Right lung (tissue), 2 donors: ENCODE measurements at regions not wholly inside any gene's neighbourhood (a gene's known extent, or its start where the extent isn't known, plus 50 kb on each side); places are given as distances from the start of the nearest gene placed in this dataset.
"Not testable (repeated sequence)": the region's sequence is repeated elsewhere in the genome, so short reads cannot be mapped to it uniquely, and the experiment has no call there.

Experiments
- DNase-seq, 2 donors: peaks; one replicate each; pipeline ENCODE4 v3.0.0-alpha.2; 2013

DNA sequence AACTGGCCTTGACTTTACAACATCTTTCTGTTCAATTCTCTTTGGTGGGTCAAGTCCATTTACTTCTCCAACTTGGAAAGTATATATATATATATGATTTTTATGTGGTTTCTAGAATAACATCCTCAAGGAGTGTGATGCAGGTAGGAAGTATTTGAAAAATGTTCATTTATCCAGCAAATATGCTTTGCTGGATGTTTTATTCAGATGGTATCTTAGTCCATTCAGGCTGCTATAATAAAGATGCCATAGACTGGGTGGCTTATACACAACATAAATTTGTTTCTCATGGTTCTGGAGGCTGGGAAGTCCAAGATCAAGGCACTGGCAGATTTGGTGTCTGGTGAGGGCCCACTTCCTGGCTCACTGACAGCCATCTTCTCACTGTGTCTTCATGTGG, 168.7 kb upstream of the RASGRP1 start:
- DNase-seq = no peak

- no peak for DNase-seq
Observed at GRCh38 chr15:38740206-38740605, 175.6 kb upstream of the RASGRP1 start.

GRCh38 chr15:38743147-38743546, 178.5 kb upstream of the RASGRP1 start:
- DNase-seq = no peak

DNA sequence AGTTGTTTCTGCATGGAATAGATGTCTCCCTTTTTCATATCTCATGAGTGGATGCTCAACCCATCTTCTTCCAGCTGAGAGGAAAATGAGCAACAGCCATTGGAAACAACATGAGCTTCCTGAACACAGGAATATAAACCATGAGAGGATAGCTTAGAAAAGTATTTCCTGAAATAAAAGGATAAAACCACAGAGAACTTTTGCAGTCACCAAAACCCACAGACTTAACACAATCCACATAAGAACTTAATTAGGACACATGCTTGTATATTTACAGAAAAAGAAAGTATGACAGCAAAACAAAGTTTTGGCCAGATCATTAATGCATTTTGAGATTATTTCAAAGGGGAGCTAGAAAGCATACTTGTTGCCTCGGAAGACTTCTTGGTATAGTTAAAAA, 180.5 kb upstream of the RASGRP1 start:
- DNase-seq = no peak

DNA sequence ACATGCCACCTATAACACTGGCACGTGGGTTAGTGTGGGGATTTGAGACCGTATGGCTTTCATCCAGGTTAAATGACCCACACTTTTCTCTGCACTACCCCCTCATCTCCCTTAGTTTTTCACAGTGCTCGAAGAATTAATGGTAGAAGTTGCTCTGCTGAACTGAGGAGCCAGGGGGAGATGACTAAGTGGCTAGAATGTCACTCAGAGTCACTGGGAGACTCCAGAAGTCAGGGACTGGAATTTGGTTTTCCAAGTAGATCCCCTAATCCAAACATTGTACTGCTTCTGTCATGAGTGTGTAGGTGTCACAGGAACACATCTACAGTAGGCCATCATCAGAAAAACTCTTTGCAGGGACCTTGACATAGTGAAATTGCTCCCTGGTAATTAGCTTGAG, 181.0 kb upstream of the RASGRP1 start:
- DNase-seq = no peak

- DNase-seq = no peak
Observed at GRCh38 chr15:38746211-38746610, 181.6 kb upstream of the RASGRP1 start.

DNA sequence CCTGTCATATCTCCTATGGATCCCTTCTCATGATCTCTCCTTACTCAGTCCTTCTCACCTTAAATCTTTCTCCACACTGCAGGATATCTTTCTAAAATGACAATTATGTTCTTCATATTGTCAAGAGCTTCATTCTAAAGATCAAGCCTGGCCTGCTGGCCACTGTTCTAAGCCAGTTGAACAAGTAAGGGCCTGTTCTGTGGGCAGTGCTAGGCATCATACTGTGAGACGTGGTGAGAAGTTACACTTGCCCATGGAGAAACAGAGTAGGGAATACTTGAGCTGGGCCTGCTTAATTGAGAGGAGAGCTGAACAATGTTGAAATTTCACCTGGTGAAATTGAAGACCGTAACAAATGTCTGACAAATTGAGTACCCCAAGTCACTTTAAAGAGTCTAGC, 184.1 kb upstream of the RASGRP1 start:
- DNase-seq = no peak

DNA sequence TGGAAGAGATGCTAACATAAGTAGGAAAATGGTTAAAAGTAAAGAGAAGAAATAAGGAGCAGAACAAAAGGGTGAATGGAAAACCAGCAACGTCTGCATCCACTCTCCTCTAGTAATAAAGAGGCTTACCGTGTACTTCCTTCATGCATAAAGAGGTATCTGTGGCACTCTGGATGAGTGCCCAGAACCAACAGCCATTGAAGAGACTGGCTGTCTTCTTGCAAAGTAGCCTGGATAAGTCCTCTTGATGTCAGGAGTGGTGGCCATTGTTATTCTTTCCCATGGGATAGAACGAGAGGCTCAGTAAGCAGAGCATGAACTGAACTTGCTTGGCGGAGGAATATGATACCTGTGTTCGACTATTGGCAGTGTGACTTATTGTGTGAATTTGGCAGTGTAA, 186.2 kb upstream of the RASGRP1 start:
- DNase-seq = no peak

GRCh38 chr15:38755718-38756117, 191.1 kb upstream of the RASGRP1 start:
- DNase-seq = no peak

- DNase-seq = no peak
Observed at GRCh38 chr15:38756441-38756840, 191.8 kb upstream of the RASGRP1 start.

DNA sequence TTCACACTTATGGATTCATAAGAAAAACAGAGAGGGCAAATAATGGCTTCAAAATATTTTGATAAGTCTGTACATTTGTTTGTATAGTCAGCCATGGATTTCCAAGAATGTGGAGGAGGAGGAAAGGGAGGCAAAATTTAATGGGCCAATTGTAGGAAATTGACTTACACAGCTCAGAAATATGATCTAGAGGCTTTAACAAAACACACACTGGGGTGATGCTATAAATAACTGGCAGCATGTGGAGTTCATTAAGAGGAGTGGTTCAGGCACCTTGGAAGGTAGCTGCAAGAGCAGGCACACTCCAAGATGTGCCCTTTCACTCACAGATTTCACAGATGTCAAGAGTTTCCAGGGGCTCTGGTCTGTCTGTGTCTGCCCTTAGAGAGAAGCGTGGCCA, 193.4 kb upstream of the RASGRP1 start:
- no peak for DNase-seq

GRCh38 chr15:38761681-38762080, 197.1 kb upstream of the RASGRP1 start:
- no peak for DNase-seq

DNA sequence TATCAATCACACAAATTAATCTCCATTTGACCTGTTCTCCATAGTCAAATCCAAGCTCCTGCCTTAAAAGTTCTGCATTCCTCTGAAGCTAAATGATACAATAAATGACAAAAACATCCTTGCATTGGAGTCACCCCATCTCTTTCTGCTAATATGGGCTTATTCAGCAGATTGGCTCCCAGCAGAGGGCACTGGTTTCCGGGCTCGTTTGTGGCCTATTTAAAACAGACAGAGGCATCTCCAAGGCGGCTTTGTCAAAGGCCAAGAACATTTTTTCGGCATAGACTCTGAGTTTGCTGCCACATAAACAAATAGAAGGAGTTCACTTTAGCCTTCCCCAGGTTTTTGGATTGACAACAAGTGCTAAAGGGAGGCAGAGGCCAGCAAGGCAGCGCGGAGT, 204.4 kb upstream of the RASGRP1 start:
- peak; percentile 9 to 15 for DNase-seq

- no peak for DNase-seq
Observed at GRCh38 chr15:38769492-38769891, 204.9 kb upstream of the RASGRP1 start.

DNA sequence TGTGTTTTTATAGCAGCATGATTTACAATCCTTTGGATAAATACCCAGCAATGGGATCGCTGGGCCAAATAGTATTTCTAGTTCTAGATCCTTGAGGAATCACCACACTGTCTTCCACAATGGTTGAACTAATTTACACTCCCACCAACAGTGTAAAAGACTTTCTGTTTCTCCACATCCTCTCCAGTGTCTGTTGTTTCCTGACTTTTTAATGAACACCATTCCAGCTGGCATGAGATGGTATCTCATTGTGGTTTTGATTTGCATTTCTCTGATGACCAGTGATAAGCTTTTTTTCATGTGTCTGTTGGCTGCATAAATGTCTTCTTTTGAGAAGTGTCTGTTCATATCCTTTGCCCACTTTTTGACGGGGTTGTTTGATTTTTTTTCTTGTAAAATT, 209.5 kb upstream of the RASGRP1 start:
- not testable (repeated sequence) for DNase-seq

DNA sequence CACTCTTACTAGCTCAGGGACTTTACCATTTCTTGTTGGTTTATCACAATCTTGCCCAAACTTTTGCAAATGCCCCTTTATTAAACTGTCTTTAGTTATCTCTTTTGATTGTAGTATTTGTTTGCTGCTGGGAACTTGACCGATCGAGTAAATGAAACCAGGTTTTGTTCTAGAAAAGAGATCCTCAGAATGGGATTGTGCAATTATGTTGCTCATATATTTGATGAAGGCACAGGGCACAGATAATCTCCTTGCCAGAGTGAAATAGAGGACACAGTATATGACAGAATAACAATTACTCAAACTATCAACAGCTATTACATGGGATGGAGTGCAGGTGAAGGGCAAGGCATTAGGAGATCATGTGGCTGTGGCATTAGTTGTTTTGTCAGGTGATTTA, 216.6 kb upstream of the RASGRP1 start:
- DNase-seq = no peak

- no peak for DNase-seq
Observed at GRCh38 chr15:38782156-38782555, 217.5 kb upstream of the RASGRP1 start.

DNA sequence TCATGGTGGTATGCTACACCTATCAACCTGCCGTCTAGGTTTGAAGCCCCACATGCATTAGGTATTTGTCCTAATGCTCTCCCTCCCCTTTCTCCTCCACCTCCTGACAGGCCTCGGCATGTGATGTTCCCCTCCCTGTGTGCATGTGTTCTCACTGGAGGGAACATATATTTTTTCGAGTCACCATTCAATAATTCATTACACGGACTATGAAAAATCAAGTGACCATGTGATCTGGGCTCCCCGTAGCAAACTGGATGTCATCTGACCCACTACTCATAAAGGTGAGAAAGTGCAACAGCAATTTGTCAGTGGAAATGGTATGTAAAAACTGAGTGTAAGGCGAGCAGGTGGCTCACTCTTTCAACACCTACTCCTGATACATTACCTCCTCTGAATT, 224.3 kb upstream of the RASGRP1 start:
- DNase-seq = no peak

- DNase-seq = peak; percentile 32 to 39
Observed at GRCh38 chr15:38789566-38789965, 225.0 kb upstream of the RASGRP1 start.

- peak in 1 of 2 donors; percentile 6 for DNase-seq
Observed at GRCh38 chr15:38793206-38793810, 228.7 kb upstream of the RASGRP1 start.

- no peak for DNase-seq
Observed at GRCh38 chr15:38795471-38796245, 231.0 kb upstream of the RASGRP1 start.

GRCh38 chr15:38796589-38796988, 232.0 kb upstream of the RASGRP1 start:
- no peak for DNase-seq

GRCh38 chr15:38797506-38797905, 232.9 kb upstream of the RASGRP1 start:
- not testable (repeated sequence) for DNase-seq

DNA sequence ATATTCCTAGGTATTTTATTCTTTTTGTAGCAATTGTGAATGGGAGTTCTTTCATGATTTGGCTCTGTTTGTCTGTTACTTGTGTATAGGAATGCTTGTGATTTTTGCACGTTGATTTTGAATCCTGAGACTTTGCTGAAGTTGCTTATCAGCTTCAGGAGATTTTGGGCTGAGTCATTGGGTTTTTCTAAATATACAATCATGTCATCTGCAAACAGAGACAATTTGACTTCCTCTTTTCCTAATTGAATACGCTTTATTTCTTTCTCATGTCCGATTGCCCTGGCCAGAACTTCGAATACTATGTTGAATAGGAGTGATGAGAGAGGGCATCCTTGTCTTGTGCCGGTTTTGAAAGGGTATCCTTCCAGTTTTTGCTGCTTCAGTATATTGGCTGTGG, 234.6 kb upstream of the RASGRP1 start:
- DNase-seq = not testable (repeated sequence)
